ENCODE measurements at regions not wholly inside any gene's neighbourhood (a gene's known extent, or its start where the extent isn't known, plus 50 kb on each side); places are given as distances from the start of the nearest gene placed in this dataset.

DNA sequence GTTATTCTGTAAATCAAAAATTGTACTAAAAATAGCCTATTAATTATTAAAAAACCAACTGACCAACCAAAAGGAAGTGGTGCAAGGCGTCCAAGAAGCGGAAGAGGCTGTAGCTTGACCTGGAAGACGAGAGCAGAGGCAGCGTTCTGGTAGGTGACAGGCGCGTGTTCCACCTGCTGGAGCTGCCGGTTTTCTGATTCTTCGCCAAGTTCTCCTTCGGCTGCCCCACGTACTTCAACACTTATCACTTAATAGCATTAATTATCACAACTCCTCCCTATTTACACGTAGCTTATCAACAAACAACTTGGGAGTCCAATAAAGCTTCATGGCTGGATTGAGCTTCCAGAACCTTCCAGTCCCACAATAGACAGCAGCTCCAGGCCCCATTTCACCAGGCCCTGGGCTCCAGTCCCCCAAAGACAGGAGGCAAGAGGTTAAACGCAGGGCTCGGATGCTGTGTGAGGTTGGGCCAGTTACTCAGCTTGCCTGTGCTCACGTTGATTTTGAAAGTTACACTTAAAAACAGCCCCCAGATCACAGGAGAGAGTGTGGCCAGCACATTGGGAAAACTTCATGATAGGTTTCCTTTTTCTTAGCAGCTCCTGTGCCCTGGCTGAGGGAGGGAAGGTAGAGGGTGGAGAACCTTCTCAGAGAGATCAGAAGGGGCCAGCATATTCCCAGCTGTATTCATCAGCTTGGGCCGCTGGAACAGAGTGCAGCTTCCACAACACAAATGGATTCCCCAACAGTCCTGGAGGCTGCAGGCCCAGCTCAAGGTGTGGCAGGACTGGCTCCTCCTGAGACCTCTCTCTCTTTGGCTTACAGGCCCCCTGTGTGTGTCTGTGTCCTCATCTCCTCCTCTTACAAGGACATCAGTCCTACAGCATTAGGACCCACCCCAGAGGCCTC, 54.2 kb upstream of the FGF3 start:
- H3K14ac ChIP-seq (ENCODE audit: insufficient read length) = no peak overlapping the region
- H2BK5ac ChIP-seq (ENCODE audit: low read depth, low read length) = no peak overlapping the region
- H3K27me3 ChIP-seq (replicated peaks in 1 of 4; ENCODE audit: control insufficient read depth in 3 of 4, extremely low read depth in 1 of 4, insufficient read depth in 3 of 4, low read length in 3 of 4) = no peaks in the 10 kb centered on the region; a peak in 4 of 7 replicates
- H4K8ac ChIP-seq (ENCODE audit: extremely low read depth, insufficient read depth, low read length) = no peak overlapping the region
- no peak overlapping the region for H3K23ac ChIP-seq (ENCODE audit: insufficient read length)
- ChIA-PET CTCF (ENCODE audit: partially characterized antibody) (interaction anchor here (0.6 to 3.4 kb wide), 16 partner anchors 8 to 1616 kb away, joined by 3 to 22 read pairs (median 5); no protein-coding TSS in a partner anchor), POLR2A (ENCODE audit: partially characterized antibody) (interaction anchor here (1.1 to 1.3 kb wide), 2 partner anchors 9 to 10 kb away, joined by 3 to 4 read pairs; no protein-coding TSS in a partner anchor)
- H3K4me3 ChIP-seq (ENCODE audit: extremely low read depth in 1 of 4, insufficient read depth in 2 of 4, low read depth in 3 of 4, low read length in 4 of 4) = no peak overlapping the region
- no peaks in the 10 kb centered on the region for H3K79me1 ChIP-seq (ENCODE audit: low read depth, low read length)
- no peaks in the 10 kb centered on the region for H4K20me1 ChIP-seq (replicated peaks in 1 of 2; ENCODE audit: control insufficient read depth in 1 of 2, insufficient read depth in 2 of 2, low read length in 2 of 2)
- no peaks in the 10 kb centered on the region for H3K36me3 ChIP-seq (ENCODE audit: control insufficient read depth in 2 of 4, insufficient read depth in 4 of 4, low read length in 3 of 4)
- no peak overlapping the region for H2BK12ac ChIP-seq (ENCODE audit: low read depth, low read length)
- H3K27ac ChIP-seq (ENCODE audit: low read depth, low read length) = no peak overlapping the region
- H3K4ac ChIP-seq (replicated peaks; ENCODE audit: insufficient read length, low read depth, low read length) = no peak overlapping the region
- H2AK5ac ChIP-seq (ENCODE audit: low read depth, low read length) = no peak overlapping the region
- no peak overlapping the region for H2BK120ac ChIP-seq (replicated peaks; ENCODE audit: low read depth, low read length)
- no peak overlapping the region for H2AFZ ChIP-seq (ENCODE audit: low read length)
- H3K9ac ChIP-seq (replicated peaks in 1 of 4; ENCODE audit: extremely low read depth in 1 of 4, low read depth in 3 of 4, low read length in 3 of 4) = no peak overlapping the region
- H3K9me3 ChIP-seq (ENCODE audit: insufficient read depth in 2 of 2, low read depth in 1 of 2, low read length in 1 of 2) = peaks cover 0 to 3% of the 10 kb centered on the region in 2 experiments; a peak in 1 of 4 replicates
- no peak overlapping the region for H3K4me2 ChIP-seq (ENCODE audit: insufficient read depth in 1 of 2, low read depth in 2 of 2, low read length in 2 of 2)
- H2BK20ac ChIP-seq (ENCODE audit: low read length) = no peak overlapping the region
- no peaks in the 10 kb centered on the region for H3K79me2 ChIP-seq (ENCODE audit: control insufficient read depth in 1 of 2, insufficient read depth in 2 of 2, low read length in 2 of 2)
- TF ChIP-seq, protein P1, sequence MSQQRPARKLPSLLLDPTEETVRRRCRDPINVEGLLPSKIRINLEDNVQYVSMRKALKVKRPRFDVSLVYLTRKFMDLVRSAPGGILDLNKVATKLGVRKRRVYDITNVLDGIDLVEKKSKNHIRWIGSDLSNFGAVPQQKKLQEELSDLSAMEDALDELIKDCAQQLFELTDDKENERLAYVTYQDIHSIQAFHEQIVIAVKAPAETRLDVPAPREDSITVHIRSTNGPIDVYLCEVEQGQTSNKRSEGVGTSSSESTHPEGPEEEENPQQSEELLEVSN (IDR thresholded peaks at IDR 0.05) = no peak
- TF ChIP-seq POU5F1 (IDR thresholded peaks at IDR 0.05; ENCODE audit: low read depth, low read length) (no peak), SIX5 (IDR thresholded peaks at IDR 0.05; ENCODE audit: low read depth, low read length) (no peak), POLR2AphosphoS5 (IDR thresholded peaks at IDR 0.05; ENCODE audit: low read depth, low read length) (no peak), CEBPB (IDR thresholded peaks at IDR 0.05; ENCODE audit: low read depth, low read length) (no peak), SP1 (IDR thresholded peaks at IDR 0.05; ENCODE audit: low read depth, low read length) (no peak), EZH2 (IDR thresholded peaks at IDR 0.05; ENCODE audit: low read depth, low read length, severe bottlenecking) (no peak), BRCA1 (IDR thresholded peaks at IDR 0.05; ENCODE audit: low read depth, low read length) (no peak), CBX8 (IDR thresholded peaks at IDR 0.05; ENCODE audit: borderline replicate concordance, low read depth, low read length) (no peak)
- FAIRE-seq (no peak), DNase-seq (ENCODE audit: low read depth in 1 of 2, low spot score in 2 of 2) (no peak)
- H4K5ac ChIP-seq (ENCODE audit: insufficient read length, low read depth, low read length) = no peak overlapping the region
- no peak overlapping the region for H3K18ac ChIP-seq (ENCODE audit: extremely low read depth, low read length)
- no peak overlapping the region for H4K91ac ChIP-seq (replicated peaks; ENCODE audit: insufficient read length, low read length)
- peaks cover 0 to 9% (median 3%) of the 10 kb centered on the region in 4 experiments; a peak in 5 of 7 replicates for H3K4me1 ChIP-seq (replicated peaks in 1 of 4; ENCODE audit: control insufficient read depth in 3 of 4, insufficient read depth in 4 of 4, low read length in 3 of 4)
- no peak overlapping the region for H2BK15ac ChIP-seq (ENCODE audit: low read length)
- 85 to 100% methylated on average over 2 to 15 of the region's 15 CpGs for WGBS, 2 experiments (ENCODE audit: extremely low coverage in 1 of 2, insufficient coverage in 1 of 2, insufficient read length in 1 of 2, insufficient replicate concordance in 2 of 2, low coverage in 1 of 2, low lambda C conversion rate in 2 of 2, missing lambda C conversion rate in 1 of 2)
- H3K23me2 ChIP-seq (ENCODE audit: low read depth, low read length) = 0 out of 2 replicates have a peak, but pooled peaks cover 2% of the 10 kb centered on the region
- H3K56ac ChIP-seq (replicated peaks; ENCODE audit: insufficient read length, low read depth, low read length) = no peak overlapping the region
